Thyroid gland (tissue), 4 donors: ENCODE measurements at regions not wholly inside any gene's neighbourhood (a gene's known extent, or its start where the extent isn't known, plus 50 kb on each side); places are given as distances from the start of the nearest gene placed in this dataset.
"Not testable (repeated sequence)": the region's sequence is repeated elsewhere in the genome, so short reads cannot be mapped to it uniquely, and the experiment has no call there.

ENCODE experiments used
- DNase-seq, 2 donors: peaks; one replicate each; pipeline ENCODE4 v3.0.0-alpha.2; 2019
- H3K27ac ChIP-seq, 3 donors: fragments of 200-600 bp; sonication (generic); 1 replicate in 2 of 3; 2 replicates in 1 of 3; pipeline ENCODE4 v1.5.1; 2016 to 2019; ENCODE audit warnings: mild to moderate bottlenecking in 1 of 3, moderate library complexity in 1 of 3
- H3K27me3 ChIP-seq: fragments of 200-600 bp; sonication (generic); one replicate; pipeline ENCODE4 v1.5.1; 2019
- H3K36me3 ChIP-seq, 2 donors: fragments of 200-600 bp; sonication (generic); one replicate each; pipeline ENCODE4 v1.5.1; 2016 to 2019
- H3K4me1 ChIP-seq, 2 donors: fragments of 200-600 bp; sonication (generic); one replicate each; pipeline ENCODE4 v1.5.1; 2017 to 2019
- H3K4me3 ChIP-seq, 3 donors: fragments of 200-600 bp; sonication (generic); replicated peaks in 1 of 3; 1 replicate in 2 of 3; 2 replicates in 1 of 3; pipeline ENCODE4 v1.5.1; 2016; ENCODE audit warnings: mild to moderate bottlenecking in 1 of 3
- H3K9me3 ChIP-seq: fragments of 200-600 bp; sonication (generic); one replicate; pipeline ENCODE4 v1.5.1; 2017
- CTCF ChIP-seq, 6 experiments: fragments of 200-600 bp in 3 of 6; fragments of 450-650 bp in 3 of 6; sonication (generic) in 3 of 6; IDR thresholded peaks; one replicate each; pipeline ENCODE4 v1.5.1; 2016 to 2019; ENCODE audit warnings: antibody characterized with exemption in 6 of 6, mild to moderate bottlenecking in 2 of 6, inconsistent platforms in 1 of 6, moderate library complexity in 1 of 6
- POLR2A ChIP-seq, 2 donors: fragments of 450-650 bp; IDR thresholded peaks; one replicate each; pipeline ENCODE4 v1.6.1; 2017; ENCODE audit warnings: antibody characterized with exemption in 2 of 2, mild to moderate bottlenecking in 2 of 2, moderate library complexity in 1 of 2
- WGBS, 2 donors: methylation state at CpG; one replicate each; pipeline ENCODE4 v1.1.5; 2017; 5-methylcytosine and 5-hydroxymethylcytosine counted together
- intact Hi-C: fragments of 100-400 bp; cut with DNase I; formaldehyde crosslinking; loops from one replicate; pipeline ENCODE4 v1.15.1; 2023

GRCh38 chr14:48274826-48275225, 599.4 kb upstream of the MDGA2 start:
- intact Hi-C loops, result no loop called here
- Histone ChIP-seq H3K27ac (no peak overlapping the region), H3K9me3 (no peaks in the 10 kb centered on the region), H3K36me3 (no peaks in the 10 kb centered on the region), H3K4me3 (no peak overlapping the region), H3K4me1 (no peaks in the 10 kb centered on the region), H3K27me3 (no peaks in the 10 kb centered on the region)
- no peak for DNase-seq
- 90 to 97% methylated on average over 3 of the region's 3 CpGs for WGBS, 2 donors
- TF ChIP-seq POLR2A (IDR thresholded peaks at IDR 0.05), result no peak
- TF ChIP-seq CTCF (IDR thresholded peaks at IDR 0.05), result no peak

GRCh38 chr14:48267926-48268325, 592.5 kb upstream of the MDGA2 start:
- DNase-seq, H3K36me3 ChIP-seq, H3K9me3 ChIP-seq, H3K4me1 ChIP-seq, H3K27ac ChIP-seq, intact Hi-C loops, H3K4me3 ChIP-seq, H3K27me3 ChIP-seq: not testable (repeated sequence)
- 66 to 69% methylated on average over 4 of the region's 4 CpGs for WGBS, 2 donors

- H3K9me3 ChIP-seq, H3K36me3 ChIP-seq, H3K27me3 ChIP-seq, DNase-seq, H3K27ac ChIP-seq, intact Hi-C loops, H3K4me3 ChIP-seq, H3K4me1 ChIP-seq: not testable (repeated sequence)
- WGBS, 2 donors, result 63 to 74% methylated on average over 5 of the region's 5 CpGs
These were observed 590.8 kb upstream of the MDGA2 start for GRCh38 chr14:48266201-48266600.

GRCh38 chr14:48261436-48261835, 586.0 kb upstream of the MDGA2 start:
- H3K36me3 ChIP-seq, result no peaks in the 10 kb centered on the region
- no peak overlapping the region for H3K4me3 ChIP-seq
- H3K27ac ChIP-seq, result no peak overlapping the region
- no peaks in the 10 kb centered on the region for H3K4me1 ChIP-seq
- H3K9me3 ChIP-seq, result no peaks in the 10 kb centered on the region
- no peaks in the 10 kb centered on the region for H3K27me3 ChIP-seq
- DNase-seq, result no peak
- intact Hi-C loops, result no loop called here
- 78 to 92% methylated on average over 1 of the region's 1 CpG for WGBS, 2 donors
- no peak for TF ChIP-seq CTCF (IDR thresholded peaks at IDR 0.05)
- TF ChIP-seq POLR2A (IDR thresholded peaks at IDR 0.05), result no peak

- H3K4me1 ChIP-seq, DNase-seq, H3K27ac ChIP-seq, intact Hi-C loops, H3K4me3 ChIP-seq, H3K27me3 ChIP-seq, H3K9me3 ChIP-seq, H3K36me3 ChIP-seq: not testable (repeated sequence)
- 91 to 94% methylated on average over 10 of the region's 10 CpGs for WGBS, 2 donors
These were observed 585.2 kb upstream of the MDGA2 start for GRCh38 chr14:48260394-48261295.

- H3K4me3 ChIP-seq, H3K36me3 ChIP-seq, DNase-seq, H3K27ac ChIP-seq, H3K9me3 ChIP-seq, intact Hi-C loops, H3K4me1 ChIP-seq, H3K27me3 ChIP-seq: not testable (repeated sequence)
- WGBS, 2 donors, result 87 to 92% methylated on average over 8 of the region's 8 CpGs
These were observed 584.5 kb upstream of the MDGA2 start for GRCh38 chr14:48259876-48260275.

- WGBS, 2 donors, result 75 to 78% methylated on average over 5 of the region's 5 CpGs
These were observed 583.8 kb upstream of the MDGA2 start for GRCh38 chr14:48259232-48259631.

GRCh38 chr14:48258703-48259102, 583.3 kb upstream of the MDGA2 start:
- H3K36me3 ChIP-seq, H3K9me3 ChIP-seq, intact Hi-C loops, H3K4me1 ChIP-seq, H3K27me3 ChIP-seq, H3K27ac ChIP-seq, H3K4me3 ChIP-seq, DNase-seq: not testable (repeated sequence)
- 84 to 89% methylated on average over 6 to 9 of the region's 9 CpGs for WGBS, 2 donors

More at GRCh38 chr14:48259232-48259631, 583.8 kb upstream of the MDGA2 start:
- H3K27ac ChIP-seq, H3K9me3 ChIP-seq, H3K27me3 ChIP-seq, H3K4me1 ChIP-seq, H3K4me3 ChIP-seq, H3K36me3 ChIP-seq, intact Hi-C loops, DNase-seq: not testable (repeated sequence)
